Fibroblast of pulmonary artery (primary cell): ENCODE measurements at regions not wholly inside any gene's neighbourhood (a gene's known extent, or its start where the extent isn't known, plus 50 kb on each side); places are given as distances from the start of the nearest gene placed in this dataset.

Experiments
- DNase-seq: peaks from one replicate; pipeline ENCODE4 v3.0.0-alpha.2; 2010; ENCODE audit warnings: low read depth
- H3K4me3 ChIP-seq: replicated peaks from 2 replicates; pipeline ENCODE4 v1.5.1; 2011; ENCODE audit warnings: low read depth, mild to moderate bottlenecking, control low read depth, low read length, moderate library complexity
- CTCF ChIP-seq: IDR thresholded peaks from 2 replicates; pipeline ENCODE4 v1.5.1; 2011; ENCODE audit warnings: mild to moderate bottlenecking, control low read depth, low read length, inconsistent platforms; ENCODE audit errors: missing control alignments

GRCh38 chr18:42418121-42418520 is 463.1 kb downstream of the PIK3C3 start:
- DNase-seq = no peak
- no peak for TF ChIP-seq CTCF
- no peak overlapping the region for H3K4me3 ChIP-seq

- DNase-seq = no peak
- no peak overlapping the region for H3K4me3 ChIP-seq
- no peak for TF ChIP-seq CTCF
Observed at GRCh38 chr18:42425025-42425424, 470.0 kb downstream of the PIK3C3 start.

- no peak for TF ChIP-seq CTCF
- H3K4me3 ChIP-seq = no peak overlapping the region
- DNase-seq = no peak
Observed at GRCh38 chr18:42426496-42427015, 471.5 kb downstream of the PIK3C3 start.

GRCh38 chr18:42429196-42429595 is 474.2 kb downstream of the PIK3C3 start:
- no peak for DNase-seq
- no peak overlapping the region for H3K4me3 ChIP-seq
- no peak for TF ChIP-seq CTCF

GRCh38 chr18:42436222-42436765 is 481.3 kb downstream of the PIK3C3 start:
- TF ChIP-seq CTCF = no peak
- DNase-seq = no peak
- no peak overlapping the region for H3K4me3 ChIP-seq

- H3K4me3 ChIP-seq = no peak overlapping the region
- no peak for DNase-seq
- no peak for TF ChIP-seq CTCF
Observed at GRCh38 chr18:42437001-42437400, 482.0 kb downstream of the PIK3C3 start.

GRCh38 chr18:42437646-42438045 is 482.6 kb downstream of the PIK3C3 start:
- peak; percentile 23 for DNase-seq
- H3K4me3 ChIP-seq = no peak overlapping the region
- no peak for TF ChIP-seq CTCF
